Right renal cortex interstitium (tissue), 3 donors: ENCODE measurements at regions not wholly inside any gene's neighbourhood (a gene's known extent, or its start where the extent isn't known, plus 50 kb on each side); places are given as distances from the start of the nearest gene placed in this dataset.

Experiments used
- DNase-seq, 3 donors: peaks; one replicate each; pipeline ENCODE4 v3.0.0-alpha.2; 2013; ENCODE audit warnings: low read depth in 3 of 3, low spot score in 2 of 3

- DNase-seq = no peak
Observed at GRCh38 chr6:137815692-137816091, 51.4 kb upstream of the TNFAIP3 start.

GRCh38 chr6:137816133-137816579, 50.9 kb upstream of the TNFAIP3 start:
- no peak for DNase-seq

- no peak for DNase-seq
Observed at GRCh38 chr6:137816688-137817618, 50.1 kb upstream of the TNFAIP3 start.
